ENCODE measurements at regions not wholly inside any gene's neighbourhood (a gene's known extent, or its start where the extent isn't known, plus 50 kb on each side); places are given as distances from the start of the nearest gene placed in this dataset.
"Not testable (repeated sequence)": the region's sequence is repeated elsewhere in the genome, so short reads cannot be mapped to it uniquely, and the experiment has no call there.

GRCh38 chr7:66426996-66427395 is 201.7 kb upstream of the KCTD7 start:
- no peak overlapping the region for H3K27ac ChIP-seq
- TF ChIP-seq, protein P1, sequence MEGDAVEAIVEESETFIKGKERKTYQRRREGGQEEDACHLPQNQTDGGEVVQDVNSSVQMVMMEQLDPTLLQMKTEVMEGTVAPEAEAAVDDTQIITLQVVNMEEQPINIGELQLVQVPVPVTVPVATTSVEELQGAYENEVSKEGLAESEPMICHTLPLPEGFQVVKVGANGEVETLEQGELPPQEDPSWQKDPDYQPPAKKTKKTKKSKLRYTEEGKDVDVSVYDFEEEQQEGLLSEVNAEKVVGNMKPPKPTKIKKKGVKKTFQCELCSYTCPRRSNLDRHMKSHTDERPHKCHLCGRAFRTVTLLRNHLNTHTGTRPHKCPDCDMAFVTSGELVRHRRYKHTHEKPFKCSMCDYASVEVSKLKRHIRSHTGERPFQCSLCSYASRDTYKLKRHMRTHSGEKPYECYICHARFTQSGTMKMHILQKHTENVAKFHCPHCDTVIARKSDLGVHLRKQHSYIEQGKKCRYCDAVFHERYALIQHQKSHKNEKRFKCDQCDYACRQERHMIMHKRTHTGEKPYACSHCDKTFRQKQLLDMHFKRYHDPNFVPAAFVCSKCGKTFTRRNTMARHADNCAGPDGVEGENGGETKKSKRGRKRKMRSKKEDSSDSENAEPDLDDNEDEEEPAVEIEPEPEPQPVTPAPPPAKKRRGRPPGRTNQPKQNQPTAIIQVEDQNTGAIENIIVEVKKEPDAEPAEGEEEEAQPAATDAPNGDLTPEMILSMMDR (conservative IDR thresholded peaks at IDR 0.05) = no peak

GRCh38 chr7:66427956-66428355 is 200.7 kb upstream of the KCTD7 start:
- TF ChIP-seq, protein P1 (conservative IDR thresholded peaks at IDR 0.05) = no peak
- H3K27ac ChIP-seq = no peak overlapping the region

- no peak overlapping the region for H3K27ac ChIP-seq
- TF ChIP-seq, protein P1 (conservative IDR thresholded peaks at IDR 0.05) = no peak
These were observed 199.1 kb upstream of the KCTD7 start for GRCh38 chr7:66429498-66430163.

GRCh38 chr7:66430164-66430545 is 198.5 kb upstream of the KCTD7 start:
- H3K27ac ChIP-seq = no peak overlapping the region
- TF ChIP-seq, protein P1 (conservative IDR thresholded peaks at IDR 0.05) = no peak

GRCh38 chr7:66438703-66439405 is 189.8 kb upstream of the KCTD7 start:
- peak overlapping the region; percentile 47; the same call in 1 of the 2 replicates for H3K27ac ChIP-seq

DNA sequence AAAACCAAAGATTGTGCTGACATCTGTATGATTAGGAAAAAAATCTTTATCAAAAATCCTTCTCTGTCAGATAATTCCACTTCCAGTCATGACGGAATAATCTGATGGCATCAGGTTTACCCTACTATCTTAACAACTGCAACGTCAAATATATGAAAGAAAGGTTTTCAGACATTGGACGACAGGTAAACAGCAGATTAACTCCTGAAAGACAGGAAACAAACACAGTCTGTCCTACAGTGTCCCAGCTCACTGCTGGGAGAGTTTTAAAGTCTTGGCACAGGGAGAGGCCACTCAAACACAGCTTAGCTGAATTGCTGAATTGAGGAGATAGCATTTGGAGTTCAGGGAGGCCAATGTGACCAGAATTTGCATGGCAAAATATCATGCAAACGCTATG is 186.3 kb upstream of the KCTD7 start:
- TF ChIP-seq, protein P1 (conservative IDR thresholded peaks at IDR 0.05) = no peak
- peak overlapping the region; percentile 45 for H3K27ac ChIP-seq

GRCh38 chr7:66443946-66444345 is 184.7 kb upstream of the KCTD7 start:
- TF ChIP-seq, protein P1 (conservative IDR thresholded peaks at IDR 0.05) = no peak
- no peak overlapping the region for H3K27ac ChIP-seq

GRCh38 chr7:66447007-66447406 is 181.7 kb upstream of the KCTD7 start:
- H3K27ac ChIP-seq = not testable (repeated sequence)

DNA sequence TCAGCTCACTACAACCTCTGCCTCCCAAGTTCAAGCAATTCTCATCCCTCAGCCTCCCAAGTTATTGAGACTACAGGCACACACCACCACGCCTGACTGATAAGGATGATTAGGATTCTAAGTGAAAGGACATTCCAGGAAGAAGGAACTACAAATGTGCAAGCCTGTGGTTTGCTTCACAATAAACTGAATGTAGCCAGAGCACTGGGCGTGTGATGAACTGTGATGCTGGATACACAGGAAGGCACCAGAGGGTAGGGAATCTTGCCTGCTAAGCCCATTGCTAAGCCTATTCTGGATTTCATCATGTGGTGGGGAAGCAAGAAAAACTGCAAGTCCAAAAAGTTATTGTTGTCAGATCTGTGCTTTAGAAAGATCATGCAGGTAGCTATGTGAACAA is 177.9 kb upstream of the KCTD7 start:
- not testable (repeated sequence) for H3K27ac ChIP-seq

DNA sequence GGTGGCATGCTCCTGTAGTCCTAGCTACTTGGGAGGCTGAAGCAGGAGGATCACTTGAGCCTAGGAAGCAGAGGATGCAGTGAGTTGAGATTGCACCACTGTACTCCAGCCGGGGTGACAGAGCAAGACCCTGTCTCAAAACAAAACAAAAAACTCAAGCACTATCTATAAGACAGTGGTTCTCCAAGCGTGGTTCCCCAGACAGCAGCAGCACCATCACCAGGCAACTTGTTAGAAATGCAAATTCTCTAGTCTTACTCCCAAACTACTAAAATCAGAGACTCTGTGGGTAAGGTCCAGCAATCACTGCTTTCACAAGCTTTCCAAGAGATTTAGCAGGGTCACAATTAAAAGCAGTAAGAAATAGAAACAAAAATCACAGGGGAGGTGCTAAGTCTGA is 177.0 kb upstream of the KCTD7 start:
- not testable (repeated sequence) for H3K27ac ChIP-seq

Data from VCaP (cell line).